HG03108 (cell line): ENCODE measurements at regions not wholly inside any gene's neighbourhood (a gene's known extent, or its start where the extent isn't known, plus 50 kb on each side); places are given as distances from the start of the nearest gene placed in this dataset.

Experiments used
- ATAC-seq: cut with Tn5 transposase; IDR thresholded peaks from one replicate; pipeline ENCODE4 v1.9.1; 2021; ENCODE audit warnings: moderate library complexity; ENCODE audit not compliant: unreplicated experiment

DNA sequence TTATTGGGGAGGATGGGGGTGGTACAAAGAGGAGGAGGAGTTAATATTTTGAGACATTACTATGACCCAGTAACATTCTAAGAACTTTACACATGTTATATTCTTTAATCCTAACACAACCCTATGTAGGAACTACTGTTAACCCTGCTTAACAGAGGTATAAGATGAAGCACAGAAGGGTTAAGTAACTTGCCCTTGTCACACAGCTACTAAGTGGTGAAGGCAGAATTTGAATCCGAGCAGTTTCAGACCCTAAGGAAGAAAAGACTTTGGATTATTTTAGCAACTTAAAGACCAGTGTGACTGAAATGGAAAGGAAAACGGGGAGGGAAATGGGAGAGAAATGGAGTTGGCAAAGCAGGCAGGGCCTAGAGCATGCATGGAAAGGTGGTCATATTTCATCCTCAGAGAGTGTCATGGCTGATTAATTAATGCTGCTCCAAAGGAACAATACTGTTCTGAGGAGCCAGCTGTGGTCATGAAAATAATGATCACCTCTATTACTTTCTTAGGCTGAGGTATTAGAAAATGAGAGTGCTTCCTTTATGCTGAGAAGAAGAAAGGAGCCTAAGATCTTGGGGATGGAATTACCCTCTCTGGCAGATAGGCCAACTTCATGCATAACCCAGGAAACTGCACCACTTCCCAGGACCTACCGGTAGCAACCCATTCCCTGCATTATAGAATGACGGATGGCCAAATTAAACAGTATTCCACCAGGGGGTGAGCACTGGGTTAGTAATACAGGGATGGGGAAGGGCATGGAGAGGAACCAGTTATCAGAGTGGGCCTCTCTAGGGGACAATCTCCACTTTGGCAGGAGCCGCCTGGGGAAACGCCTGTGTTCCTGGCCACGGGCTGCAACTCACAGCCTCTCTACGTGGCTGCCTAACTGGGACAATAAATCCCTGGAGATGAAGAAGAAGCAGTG, 50.1 kb upstream of the TNFAIP3 start:
- ATAC-seq, result no peak
